ENCODE measurements at regions not wholly inside any gene's neighbourhood (a gene's known extent, or its start where the extent isn't known, plus 50 kb on each side); places are given as distances from the start of the nearest gene placed in this dataset.
A peak's percentile ranks its signal among the peaks of the same experiment; 100 is the strongest.

DNA sequence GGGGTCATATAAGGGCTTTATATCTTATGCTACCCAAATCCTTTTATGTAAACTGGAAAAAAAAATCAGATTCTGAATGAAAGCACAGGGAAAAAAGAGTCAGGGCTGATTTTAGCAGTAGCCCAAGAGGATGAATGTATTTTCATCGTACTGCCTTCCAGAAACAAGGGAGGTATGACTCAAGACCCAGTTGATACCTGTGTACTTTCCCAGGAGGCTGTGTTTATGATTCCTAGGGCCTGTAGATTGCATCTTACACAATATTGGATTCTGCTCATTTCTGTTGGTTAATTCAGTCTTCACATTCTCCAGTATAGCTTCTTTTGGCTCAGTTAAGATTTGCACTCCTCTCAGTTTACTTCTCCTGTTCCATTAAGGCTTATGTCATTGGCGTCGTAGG is 127.9 kb upstream of the LIMCH1 start:
- H3K36me3 ChIP-seq (replicated peaks in 1 of 2; ENCODE audit: control insufficient read depth in 1 of 2, insufficient read depth in 2 of 2, low read length in 2 of 2): no peaks in the 10 kb centered on the region

GRCh38 chr4:41413670-41414411 is 124.1 kb upstream of the LIMCH1 start:
- Histone ChIP-seq H3K4me2 (replicated peaks; ENCODE audit: extremely low read depth, low read length, poor library complexity, severe bottlenecking) (no peak overlapping the region), H4K20me1 (ENCODE audit: insufficient read depth, low read length) (no peaks in the 10 kb centered on the region), H3K79me2 (ENCODE audit: insufficient read depth, low read length) (no peaks in the 10 kb centered on the region), H3K36me3 (replicated peaks in 1 of 2; ENCODE audit: control insufficient read depth in 1 of 2, insufficient read depth in 2 of 2, low read length in 2 of 2) (no peaks in the 10 kb centered on the region), H3K9me3 (replicated peaks in 1 of 2; ENCODE audit: control insufficient read depth in 1 of 2, insufficient read depth in 1 of 2, low read length in 2 of 2) (no peaks in the 10 kb centered on the region), H3K4me3 (replicated peaks in 1 of 3; ENCODE audit: low read depth in 2 of 3, low read length in 3 of 3) (no peak overlapping the region), H3K27me3 (ENCODE audit: control insufficient read depth in 2 of 2, insufficient read depth in 2 of 2, low read length in 2 of 2) (peaks cover 28% of the 10 kb centered on the region in 2 donors), H3K9ac (ENCODE audit: insufficient read depth, low read length, poor library complexity, severe bottlenecking) (no peak overlapping the region), H3K4me1 (ENCODE audit: control insufficient read depth in 1 of 2, insufficient read depth in 2 of 2, low read length in 2 of 2) (peaks cover 8 to 10% of the 10 kb centered on the region in 2 donors), H3K27ac (ENCODE audit: low read depth in 1 of 2, low read length in 2 of 2) (no peak overlapping the region), H2AFZ (ENCODE audit: insufficient read depth, low read depth, low read length, poor library complexity, severe bottlenecking) (no peak overlapping the region)
- intact Hi-C loops (cut with micrococcal nuclease): no loop called here
- H3K27me3 Mint-ChIP-seq (ENCODE audit: low read depth in 3 of 3): peaks cover 33 to 49% (median 35%) of the 10 kb centered on the region in 3 donors
- no peaks in the 10 kb centered on the region for H3K9me3 Mint-ChIP-seq
- no peak for TF ChIP-seq CTCF (IDR thresholded peaks at IDR 0.05)
- no peaks in the 10 kb centered on the region for H3K36me3 Mint-ChIP-seq
- DNase-seq: peak in 2 of 3 donors; percentile 2 to 8
- peak overlapping the region in 1 of 7 donors; percentile 39 for H3K27ac Mint-ChIP-seq
- H3K4me3 Mint-ChIP-seq: peak overlapping the region in 1 of 2 donors; percentile 57
- 0% methylated on average over 1 of the region's 8 CpGs for WGBS (ENCODE audit: insufficient coverage)
- peaks cover 9% of the 10 kb centered on the region for H3K4me1 Mint-ChIP-seq

More for the DNA sequence above, 127.9 kb upstream of the LIMCH1 start:
- Mint-ChIP-seq H3K27me3 (ENCODE audit: low read depth in 3 of 3) (peaks cover 25 to 38% (median 26%) of the 10 kb centered on the region in 3 donors), H3K36me3 (no peaks in the 10 kb centered on the region), H3K4me1 (peaks cover 9% of the 10 kb centered on the region), H3K27ac (no peak overlapping the region), H3K4me3 (no peak overlapping the region), H3K9me3 (peaks cover 0 to 2% (median 0%) of the 10 kb centered on the region in 7 donors)
- intact Hi-C loops (cut with micrococcal nuclease): no loop called here
- peaks cover 8 to 10% of the 10 kb centered on the region in 2 donors for H3K4me1 ChIP-seq (ENCODE audit: control insufficient read depth in 1 of 2, insufficient read depth in 2 of 2, low read length in 2 of 2)
- H3K4me3 ChIP-seq (replicated peaks in 1 of 3; ENCODE audit: low read depth in 2 of 3, low read length in 3 of 3): no peak overlapping the region
- no peak for DNase-seq
- H4K20me1 ChIP-seq (ENCODE audit: insufficient read depth, low read length): no peaks in the 10 kb centered on the region
- no peak for TF ChIP-seq CTCF (IDR thresholded peaks at IDR 0.05)
- peaks cover 26 to 27% of the 10 kb centered on the region in 2 donors for H3K27me3 ChIP-seq (ENCODE audit: control insufficient read depth in 2 of 2, insufficient read depth in 2 of 2, low read length in 2 of 2)
- H3K27ac ChIP-seq (ENCODE audit: low read depth in 1 of 2, low read length in 2 of 2): no peak overlapping the region
- no peak overlapping the region for H3K4me2 ChIP-seq (replicated peaks; ENCODE audit: extremely low read depth, low read length, poor library complexity, severe bottlenecking)
- H3K79me2 ChIP-seq (ENCODE audit: insufficient read depth, low read length): no peaks in the 10 kb centered on the region
- no CpG with 5 or more reads among the region's 3 CpGs for WGBS (ENCODE audit: insufficient coverage)
- H2AFZ ChIP-seq (ENCODE audit: insufficient read depth, low read depth, low read length, poor library complexity, severe bottlenecking): no peak overlapping the region
- H3K9ac ChIP-seq (ENCODE audit: insufficient read depth, low read length, poor library complexity, severe bottlenecking): no peak overlapping the region
- no peaks in the 10 kb centered on the region for H3K9me3 ChIP-seq (replicated peaks in 1 of 2; ENCODE audit: control insufficient read depth in 1 of 2, insufficient read depth in 1 of 2, low read length in 2 of 2)
